AG10803 (cell line): ENCODE measurements at regions not wholly inside any gene's neighbourhood (a gene's known extent, or its start where the extent isn't known, plus 50 kb on each side); places are given as distances from the start of the nearest gene placed in this dataset.

Experiments
- DNase-seq: peaks from one replicate; pipeline ENCODE4 v3.0.0; 2010; ENCODE audit warnings: low read depth
- H3K4me3 ChIP-seq: 2 replicates; pipeline ENCODE4 v1.5.1; 2011; ENCODE audit warnings: mild to moderate bottlenecking, low read length, control low read depth
- TF ChIP-seq, protein P1 (sequence below): conservative IDR thresholded peaks from 2 replicates; pipeline ENCODE4 v1.5.1; 2011; ENCODE audit warnings: mild to moderate bottlenecking, low read length, control low read depth, inconsistent platforms

DNA sequence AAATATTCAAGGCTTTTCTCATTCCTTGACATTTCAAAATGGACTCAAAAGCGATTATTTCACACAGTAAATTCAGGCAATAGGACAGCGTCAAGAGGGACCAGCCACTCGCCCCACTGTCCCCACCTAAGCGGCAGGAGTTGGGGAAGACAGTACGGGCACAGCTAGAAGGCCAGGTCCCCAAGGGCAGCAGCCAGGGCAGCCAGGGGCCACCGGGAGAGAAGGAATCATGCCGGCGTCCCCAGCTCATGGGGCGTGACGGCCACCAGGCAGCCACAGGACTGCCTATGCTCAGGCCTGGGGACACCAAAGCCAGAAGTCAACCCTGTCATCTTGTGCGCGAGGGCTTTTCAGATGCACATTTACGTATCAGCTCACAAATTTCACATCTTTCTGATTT is 225.7 kb upstream of the PPP2R2D start:
- TF ChIP-seq, protein P1, sequence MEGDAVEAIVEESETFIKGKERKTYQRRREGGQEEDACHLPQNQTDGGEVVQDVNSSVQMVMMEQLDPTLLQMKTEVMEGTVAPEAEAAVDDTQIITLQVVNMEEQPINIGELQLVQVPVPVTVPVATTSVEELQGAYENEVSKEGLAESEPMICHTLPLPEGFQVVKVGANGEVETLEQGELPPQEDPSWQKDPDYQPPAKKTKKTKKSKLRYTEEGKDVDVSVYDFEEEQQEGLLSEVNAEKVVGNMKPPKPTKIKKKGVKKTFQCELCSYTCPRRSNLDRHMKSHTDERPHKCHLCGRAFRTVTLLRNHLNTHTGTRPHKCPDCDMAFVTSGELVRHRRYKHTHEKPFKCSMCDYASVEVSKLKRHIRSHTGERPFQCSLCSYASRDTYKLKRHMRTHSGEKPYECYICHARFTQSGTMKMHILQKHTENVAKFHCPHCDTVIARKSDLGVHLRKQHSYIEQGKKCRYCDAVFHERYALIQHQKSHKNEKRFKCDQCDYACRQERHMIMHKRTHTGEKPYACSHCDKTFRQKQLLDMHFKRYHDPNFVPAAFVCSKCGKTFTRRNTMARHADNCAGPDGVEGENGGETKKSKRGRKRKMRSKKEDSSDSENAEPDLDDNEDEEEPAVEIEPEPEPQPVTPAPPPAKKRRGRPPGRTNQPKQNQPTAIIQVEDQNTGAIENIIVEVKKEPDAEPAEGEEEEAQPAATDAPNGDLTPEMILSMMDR, result no peak
- no peak for DNase-seq
- H3K4me3 ChIP-seq, result no peak overlapping the region

DNA sequence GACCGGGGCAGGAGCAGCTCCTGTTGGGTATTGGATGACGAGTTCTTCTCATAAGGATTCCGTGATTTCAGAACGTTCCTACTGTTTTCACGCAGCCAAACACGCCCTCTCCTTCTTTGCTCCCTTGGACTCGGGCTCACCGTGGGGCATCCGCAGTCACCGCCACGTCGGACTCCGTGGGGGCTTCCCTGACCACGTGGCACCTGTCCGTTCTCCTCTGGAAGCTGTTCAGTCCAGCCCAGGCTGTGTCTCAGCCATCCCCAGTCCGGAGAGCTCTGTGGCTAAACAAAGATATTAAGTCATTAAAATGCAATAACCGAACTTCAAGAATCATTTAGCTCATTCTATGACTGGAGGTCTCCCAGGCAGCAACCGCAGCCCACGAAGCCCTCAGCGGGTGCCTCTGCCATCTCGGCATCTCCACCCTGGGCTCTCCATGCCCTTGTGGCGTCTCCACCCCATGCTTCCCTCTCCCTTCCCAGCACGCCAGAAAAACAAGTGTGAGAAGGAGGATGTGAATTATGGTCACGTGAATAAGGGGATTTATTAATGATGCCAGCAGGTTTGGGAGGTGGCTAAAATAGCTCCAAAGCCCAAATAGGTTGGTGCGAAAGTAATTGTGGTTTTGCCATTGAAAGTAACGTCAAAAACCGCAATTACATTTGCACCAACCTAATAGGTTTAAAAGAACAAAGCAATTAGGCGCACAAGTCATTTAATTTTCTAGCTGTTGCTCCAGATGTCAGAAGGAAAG is 224.6 kb upstream of the PPP2R2D start:
- TF ChIP-seq, protein P1, result no peak
- H3K4me3 ChIP-seq, result no peak overlapping the region
- DNase-seq, result no peak

DNA sequence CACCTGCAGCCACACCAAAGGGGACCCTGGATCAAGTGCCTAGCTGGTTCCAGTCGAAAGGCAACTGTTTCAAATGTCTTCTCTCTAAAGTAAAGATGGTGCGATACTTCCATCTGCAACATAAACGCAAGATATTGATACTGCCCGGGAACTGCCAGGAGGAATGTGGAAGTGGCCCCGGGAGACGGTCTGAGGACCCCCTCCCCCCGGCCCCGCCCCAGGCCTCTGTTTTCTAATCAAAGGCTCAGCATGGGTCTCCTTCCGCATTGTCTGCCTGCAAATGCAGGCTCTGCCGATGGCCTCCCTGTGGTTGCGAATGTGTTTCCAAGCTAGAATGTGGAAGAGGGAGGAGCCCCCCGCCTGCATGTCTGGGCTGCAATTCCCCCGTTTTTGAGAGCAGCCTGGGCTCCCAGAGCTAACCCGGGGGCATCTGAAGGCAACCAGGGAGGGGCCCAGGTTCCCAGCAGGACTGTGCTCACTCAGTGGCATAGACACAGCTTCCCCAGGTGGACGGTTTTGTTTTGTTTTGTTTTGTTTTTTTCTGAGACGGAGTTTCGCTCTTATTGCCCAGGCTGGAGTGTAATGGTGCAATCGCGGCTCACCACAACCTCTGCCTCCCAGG is 223.9 kb upstream of the PPP2R2D start:
- TF ChIP-seq, protein P1, result no peak
- no peak overlapping the region for H3K4me3 ChIP-seq
- no peak for DNase-seq

DNA sequence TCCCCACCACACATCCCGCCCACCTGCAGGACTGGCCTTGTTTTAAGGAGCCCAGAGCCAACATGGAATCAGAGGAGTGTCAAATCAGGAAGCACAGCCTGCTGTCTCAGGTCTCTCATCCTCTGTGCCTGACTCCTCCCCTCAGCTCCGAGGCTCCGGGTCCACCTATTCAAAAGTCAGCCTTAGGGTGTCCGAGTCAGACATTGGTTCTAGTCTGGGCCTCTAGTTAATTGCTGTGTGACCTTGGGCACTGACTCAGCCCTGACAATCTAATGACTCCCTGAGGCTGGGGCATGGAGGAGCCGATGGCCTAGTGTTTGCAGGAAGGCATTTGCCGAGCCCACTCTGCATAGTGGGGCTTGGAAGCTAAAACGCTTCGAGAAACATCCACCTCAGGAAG is 223.1 kb upstream of the PPP2R2D start:
- no peak for DNase-seq
- no peak overlapping the region for H3K4me3 ChIP-seq
- TF ChIP-seq, protein P1, result no peak

DNA sequence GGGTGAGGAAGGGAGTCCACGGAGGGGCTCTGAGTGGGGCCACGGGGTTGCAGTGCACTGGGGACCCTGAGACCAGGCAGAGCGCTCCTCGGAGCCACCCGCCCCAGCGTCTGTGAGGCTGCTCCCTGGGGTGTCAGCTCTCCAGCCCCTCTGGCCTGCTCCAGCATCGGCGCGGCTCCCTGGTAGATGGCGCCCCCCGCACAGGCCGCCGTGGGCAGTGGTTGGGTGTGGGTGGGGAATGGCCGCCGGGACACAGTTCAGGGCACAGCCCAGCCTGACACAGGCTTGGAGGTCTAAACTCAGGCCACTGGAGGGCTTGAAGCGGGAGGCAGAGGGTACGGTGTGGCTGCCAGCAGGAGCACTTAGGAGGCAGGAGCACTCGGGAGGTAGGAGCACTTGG is 222.6 kb upstream of the PPP2R2D start:
- TF ChIP-seq, protein P1, result no peak
- H3K4me3 ChIP-seq, result no peak overlapping the region
- no peak for DNase-seq

DNA sequence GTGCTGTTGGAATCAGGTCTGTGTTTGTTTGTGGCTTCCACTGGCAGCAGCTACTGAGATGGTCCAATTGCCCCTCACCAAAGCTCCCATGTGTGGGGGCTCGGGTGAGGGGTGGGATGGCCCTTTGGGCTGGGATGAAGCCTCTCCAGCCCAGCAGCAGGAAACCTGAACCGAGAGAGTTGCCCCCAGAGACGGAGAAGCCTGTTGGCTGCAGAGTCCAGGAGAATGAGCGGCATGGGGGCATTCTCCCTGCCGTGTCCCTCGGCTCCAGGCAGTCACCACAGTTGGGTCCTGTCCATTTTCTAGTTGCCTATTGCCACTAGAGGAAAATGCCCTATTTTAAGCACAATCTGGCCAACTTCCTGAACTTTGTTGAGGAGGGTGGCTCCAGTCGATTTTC is 222.2 kb upstream of the PPP2R2D start:
- H3K4me3 ChIP-seq, result no peak overlapping the region
- no peak for DNase-seq
- TF ChIP-seq, protein P1, result no peak

DNA sequence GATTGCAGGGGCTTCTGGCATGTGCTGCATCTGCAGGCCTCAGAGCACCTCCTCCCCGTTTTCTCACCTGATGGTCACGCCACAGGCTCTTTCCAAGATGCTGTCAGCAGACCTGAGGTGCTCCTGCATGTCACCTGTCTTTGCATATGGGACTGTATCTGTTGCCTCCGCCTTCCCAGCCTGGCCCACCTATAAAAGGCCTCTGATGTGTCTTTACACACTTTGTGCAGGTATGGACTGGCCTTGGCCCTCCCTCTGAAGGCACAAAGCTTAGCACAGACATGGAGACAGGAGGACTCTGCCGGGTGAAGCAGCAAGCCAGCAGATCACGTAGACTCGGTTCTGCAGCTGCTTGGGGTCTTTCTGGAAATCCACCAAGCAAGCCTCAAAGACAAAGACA is 220.9 kb upstream of the PPP2R2D start:
- no peak overlapping the region for H3K4me3 ChIP-seq
- no peak for DNase-seq
- TF ChIP-seq, protein P1, result no peak
